H1 (cell line): ENCODE measurements at regions not wholly inside any gene's neighbourhood (a gene's known extent, or its start where the extent isn't known, plus 50 kb on each side); places are given as distances from the start of the nearest gene placed in this dataset.

Source experiments
- BACH1 ChIP-seq: IDR thresholded peaks from 2 replicates; pipeline ENCODE4 v1.6.1; 2012; ENCODE audit warnings: low read length, improper control_type of control experiment
- CEBPB ChIP-seq: IDR thresholded peaks from 2 replicates; pipeline ENCODE4 v1.6.1; 2012; ENCODE audit warnings: low read depth, low read length
- CTBP2 ChIP-seq: IDR thresholded peaks from 2 replicates; pipeline ENCODE4 v1.7.0; 2011; ENCODE audit warnings: borderline replicate concordance, mild to moderate bottlenecking, moderate library complexity, mixed read lengths, low read length; ENCODE audit not compliant: insufficient read depth, insufficient read length
- GABPA ChIP-seq: IDR thresholded peaks from 2 replicates; pipeline ENCODE4 v1.6.1; 2011; ENCODE audit warnings: mild to moderate bottlenecking, low read length, moderate library complexity, borderline replicate concordance; ENCODE audit not compliant: insufficient read depth
- JUN ChIP-seq: IDR thresholded peaks from 2 replicates; pipeline ENCODE4 v1.6.1; 2011; ENCODE audit warnings: low read depth, mild to moderate bottlenecking, improper control_type of control experiment, low read length
- JUND ChIP-seq: IDR thresholded peaks from 2 replicates; pipeline ENCODE4 v1.6.1; 2011; ENCODE audit warnings: mild to moderate bottlenecking, improper control_type of control experiment, low read length
- SIX5 ChIP-seq: IDR thresholded peaks from 2 replicates; pipeline ENCODE4 v1.6.1; 2011; ENCODE audit warnings: mild to moderate bottlenecking, low read depth, low read length
- SP4 ChIP-seq: IDR thresholded peaks from 2 replicates; pipeline ENCODE4 v1.6.1; 2012; ENCODE audit warnings: low read length, inconsistent platforms
- TAF7 ChIP-seq: optimal IDR thresholded peaks from 2 replicates; pipeline ENCODE3; 2011; ENCODE audit warnings: low read depth, mild to moderate bottlenecking, inconsistent platforms, low read length, moderate library complexity, borderline replicate concordance
- USF2 ChIP-seq: IDR thresholded peaks from 2 replicates; pipeline ENCODE4 v1.6.1; 2011; ENCODE audit warnings: low read length, improper control_type of control experiment

DNA sequence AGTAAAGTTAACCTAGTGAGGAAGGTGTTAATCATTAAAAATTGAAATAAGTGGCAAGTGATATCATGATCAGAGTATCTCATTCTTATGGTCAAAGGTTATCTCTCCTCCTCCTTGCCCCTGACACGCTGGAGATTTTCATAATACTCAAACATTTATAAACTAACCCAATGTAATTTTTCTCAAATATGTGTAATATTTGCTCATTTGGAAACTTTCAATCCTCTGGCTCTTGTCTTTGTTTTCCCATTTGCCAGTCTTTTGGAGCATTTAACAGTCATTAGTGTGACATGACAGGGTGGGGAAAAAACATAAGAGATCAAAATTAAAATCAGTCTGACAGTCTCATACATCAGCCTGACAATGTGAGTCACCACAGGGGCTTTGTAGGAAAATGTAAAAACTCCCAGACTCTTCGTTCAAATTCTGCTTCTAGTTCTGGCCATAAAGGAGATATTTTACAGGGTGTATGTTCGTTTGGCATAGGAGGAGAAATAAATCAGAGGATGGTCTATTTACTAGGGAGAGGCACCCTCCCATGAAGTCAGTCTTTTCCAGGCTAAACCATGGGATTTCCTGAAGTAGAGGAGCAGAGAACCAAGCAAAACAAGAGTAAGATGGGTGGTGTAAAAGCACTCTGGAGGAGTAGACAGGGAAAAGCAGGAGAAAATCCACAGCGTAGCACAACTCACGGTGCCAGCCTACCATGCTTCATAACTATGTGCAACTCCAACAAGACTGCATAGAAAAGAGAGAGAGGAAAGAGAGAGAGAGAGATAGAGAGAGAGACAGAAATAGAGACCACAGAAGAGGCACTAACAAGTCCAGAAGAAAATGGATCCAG, 369.2 kb upstream of the PDE3A start (continued):
- TF ChIP-seq GABPA = no peak
- no peak for TF ChIP-seq USF2
- TF ChIP-seq CTBP2 = no peak
- no peak for TF ChIP-seq SIX5
- TF ChIP-seq JUN = no peak
- no peak for TF ChIP-seq BACH1
- no peak for TF ChIP-seq SP4
- no peak for TF ChIP-seq CEBPB
- TF ChIP-seq TAF7 = no peak
- TF ChIP-seq JUND = no peak
